A673 (cell line): ENCODE measurements at regions not wholly inside any gene's neighbourhood (a gene's known extent, or its start where the extent isn't known, plus 50 kb on each side); places are given as distances from the start of the nearest gene placed in this dataset.

ENCODE experiments used
- CTCF ChIP-seq: fragments of 300-800, 200-600 bp; sonication (generic); conservative IDR thresholded peaks from 2 replicates; pipeline ENCODE4 v1.5.1; 2017; ENCODE audit warnings: low read depth, mild to moderate bottlenecking, antibody characterized with exemption, low read length, moderate library complexity, mixed read lengths
- EZH2 ChIP-seq: fragments of 200-600 bp; sonication (generic); IDR thresholded peaks from 2 replicates; pipeline ENCODE4 v1.6.1; 2017; ENCODE audit warnings: borderline replicate concordance, low read depth, mild to moderate bottlenecking, mixed read lengths, antibody characterized with exemption, low read length; ENCODE audit not compliant: poor library complexity, severe bottlenecking

GRCh38 chr5:117809251-117809650 is 1179.1 kb downstream of the DTWD2 start:
- TF ChIP-seq CTCF: no peak
- TF ChIP-seq EZH2: no peak
